ENCODE measurements at regions not wholly inside any gene's neighbourhood (a gene's known extent, or its start where the extent isn't known, plus 50 kb on each side); places are given as distances from the start of the nearest gene placed in this dataset.

DNA sequence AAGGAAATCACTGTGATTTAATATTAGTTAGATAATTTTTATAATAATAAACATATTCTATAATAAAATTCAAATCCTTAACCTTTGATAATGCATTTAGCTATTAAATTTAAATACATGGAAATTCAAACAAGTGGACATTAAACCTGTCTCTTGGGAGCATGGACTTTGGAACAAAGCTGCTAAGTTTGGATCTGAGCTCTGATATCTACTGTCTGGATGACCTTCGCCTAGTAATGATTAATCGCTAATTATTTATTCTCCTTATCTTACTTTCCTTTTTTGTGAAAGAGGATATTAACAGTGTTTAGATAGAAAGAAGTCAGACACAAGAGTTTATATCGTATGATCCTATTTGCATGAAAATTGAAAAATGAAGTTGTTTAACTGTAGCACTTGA is 980.9 kb downstream of the FSTL5 start:
- no peaks in the 10 kb centered on the region for H3K36me3 ChIP-seq (ENCODE audit: control insufficient read depth, insufficient read depth, low read length)
- no peaks in the 10 kb centered on the region for H3K27me3 ChIP-seq (ENCODE audit: control insufficient read depth, insufficient read depth, low read length)
- no peak overlapping the region for H3K4me3 ChIP-seq (ENCODE audit: low read depth, low read length)
- DNase-seq (ENCODE audit: low read depth) (no peak), FAIRE-seq (no peak)
- TF ChIP-seq, protein P1, sequence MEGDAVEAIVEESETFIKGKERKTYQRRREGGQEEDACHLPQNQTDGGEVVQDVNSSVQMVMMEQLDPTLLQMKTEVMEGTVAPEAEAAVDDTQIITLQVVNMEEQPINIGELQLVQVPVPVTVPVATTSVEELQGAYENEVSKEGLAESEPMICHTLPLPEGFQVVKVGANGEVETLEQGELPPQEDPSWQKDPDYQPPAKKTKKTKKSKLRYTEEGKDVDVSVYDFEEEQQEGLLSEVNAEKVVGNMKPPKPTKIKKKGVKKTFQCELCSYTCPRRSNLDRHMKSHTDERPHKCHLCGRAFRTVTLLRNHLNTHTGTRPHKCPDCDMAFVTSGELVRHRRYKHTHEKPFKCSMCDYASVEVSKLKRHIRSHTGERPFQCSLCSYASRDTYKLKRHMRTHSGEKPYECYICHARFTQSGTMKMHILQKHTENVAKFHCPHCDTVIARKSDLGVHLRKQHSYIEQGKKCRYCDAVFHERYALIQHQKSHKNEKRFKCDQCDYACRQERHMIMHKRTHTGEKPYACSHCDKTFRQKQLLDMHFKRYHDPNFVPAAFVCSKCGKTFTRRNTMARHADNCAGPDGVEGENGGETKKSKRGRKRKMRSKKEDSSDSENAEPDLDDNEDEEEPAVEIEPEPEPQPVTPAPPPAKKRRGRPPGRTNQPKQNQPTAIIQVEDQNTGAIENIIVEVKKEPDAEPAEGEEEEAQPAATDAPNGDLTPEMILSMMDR (IDR thresholded peaks at IDR 0.05; ENCODE audit: insufficient read depth, low read length, severe bottlenecking) = no peak

DNA sequence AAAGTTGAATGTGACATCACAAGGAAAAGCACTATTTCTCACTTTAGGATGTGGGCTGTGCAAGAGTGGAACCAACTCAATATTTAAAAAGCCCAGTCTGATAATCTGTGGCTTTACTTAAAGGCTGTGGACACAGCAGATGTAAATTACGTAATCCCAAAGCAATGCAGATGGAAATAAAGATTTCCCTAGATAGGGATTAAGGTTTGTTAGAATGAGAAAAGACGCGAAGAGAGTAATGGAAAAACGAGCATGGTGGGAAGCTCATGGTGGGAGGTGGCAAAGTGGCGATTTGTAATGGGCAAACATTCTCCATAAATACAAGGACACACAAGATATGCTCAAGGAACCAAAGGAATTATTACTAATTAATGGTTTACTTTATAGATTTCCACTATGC is 985.5 kb downstream of the FSTL5 start:
- H3K36me3 ChIP-seq (ENCODE audit: control insufficient read depth, insufficient read depth, low read length) = no peaks in the 10 kb centered on the region
- DNase-seq (ENCODE audit: low read depth) = no peak
- TF ChIP-seq, protein P1 (IDR thresholded peaks at IDR 0.05; ENCODE audit: insufficient read depth, low read length, severe bottlenecking) = no peak
- no peak overlapping the region for H3K4me3 ChIP-seq (ENCODE audit: low read depth, low read length)
- peak; percentile 28 for FAIRE-seq
- no peaks in the 10 kb centered on the region for H3K27me3 ChIP-seq (ENCODE audit: control insufficient read depth, insufficient read depth, low read length)

DNA sequence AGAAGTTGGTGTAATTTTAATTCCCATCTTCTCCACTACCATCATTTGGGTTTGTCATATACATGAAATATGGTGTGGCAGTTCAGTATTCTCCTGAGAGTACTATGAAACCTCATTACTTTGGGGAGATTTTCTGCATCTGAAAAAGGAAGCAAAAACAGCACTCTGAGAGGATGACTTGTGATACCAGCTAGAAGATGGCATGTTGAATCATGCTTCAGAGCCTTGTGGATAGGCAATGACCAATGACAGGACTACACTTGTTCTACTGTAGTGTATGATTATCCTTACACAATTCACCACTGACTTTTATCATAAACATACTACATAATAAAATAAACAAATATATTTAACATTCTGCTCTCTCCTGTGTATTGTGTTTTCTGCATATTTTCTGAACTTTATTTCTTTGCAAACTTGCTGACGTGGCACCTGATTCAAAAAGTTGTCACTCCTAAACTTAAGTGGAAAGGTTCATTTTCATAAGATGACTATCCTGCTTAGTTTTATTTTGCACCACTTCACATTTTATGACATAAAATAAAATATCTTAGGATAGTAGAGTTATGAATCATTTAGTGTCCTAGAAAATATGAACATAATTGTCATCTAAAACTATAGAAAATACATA is 991.3 kb downstream of the FSTL5 start:
- Histone ChIP-seq H3K36me3 (ENCODE audit: control insufficient read depth, insufficient read depth, low read length) (no peaks in the 10 kb centered on the region), H3K27me3 (ENCODE audit: control insufficient read depth, insufficient read depth, low read length) (no peaks in the 10 kb centered on the region), H3K4me3 (ENCODE audit: low read depth, low read length) (no peak overlapping the region)
- TF ChIP-seq, protein P1 (IDR thresholded peaks at IDR 0.05; ENCODE audit: insufficient read depth, low read length, severe bottlenecking) = no peak
- DNase-seq (ENCODE audit: low read depth) = peak; percentile 32
- no peak for FAIRE-seq

DNA sequence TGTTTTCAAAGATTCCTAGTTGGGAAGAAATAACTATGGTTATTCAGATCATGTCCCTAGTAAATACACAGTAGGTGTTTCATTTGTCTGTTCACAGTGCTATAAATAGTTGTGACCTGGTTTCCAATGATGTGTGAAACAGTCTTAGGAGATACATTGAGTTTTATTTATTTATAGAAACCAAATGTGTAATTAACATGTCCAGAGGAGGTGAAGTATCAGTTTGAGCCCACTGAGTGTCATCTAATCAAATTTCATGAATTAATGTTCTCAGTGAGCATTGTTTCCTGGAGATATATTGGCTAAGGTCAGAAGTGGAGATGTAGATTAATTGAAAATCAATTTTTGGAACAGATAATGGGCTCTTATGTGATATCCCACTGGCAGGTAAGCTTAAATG is 996.3 kb downstream of the FSTL5 start:
- Histone ChIP-seq H3K27me3 (ENCODE audit: control insufficient read depth, insufficient read depth, low read length) (no peaks in the 10 kb centered on the region), H3K36me3 (ENCODE audit: control insufficient read depth, insufficient read depth, low read length) (no peaks in the 10 kb centered on the region), H3K4me3 (ENCODE audit: low read depth, low read length) (no peak overlapping the region)
- FAIRE-seq = no peak
- DNase-seq (ENCODE audit: low read depth) = no peak
- TF ChIP-seq, protein P1 (IDR thresholded peaks at IDR 0.05; ENCODE audit: insufficient read depth, low read length, severe bottlenecking) = no peak

DNA sequence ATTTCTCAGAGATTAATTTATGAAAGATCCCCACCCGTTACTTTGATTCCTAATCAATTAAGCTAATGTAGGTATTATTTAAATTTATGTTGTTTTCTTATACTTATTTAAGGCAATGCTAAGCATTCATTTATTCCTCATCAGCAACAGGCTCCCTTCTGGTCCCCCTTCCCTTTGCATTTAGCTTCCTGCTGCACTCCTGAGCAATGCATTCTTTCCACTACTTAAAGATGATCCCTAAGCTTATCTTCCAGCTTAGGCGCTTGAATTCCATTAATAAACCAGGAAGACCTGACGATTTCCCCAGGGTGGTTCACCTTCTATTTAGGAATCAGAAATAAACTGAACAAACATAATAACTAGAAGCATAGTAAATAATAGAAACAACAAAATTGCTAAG is 1003.1 kb downstream of the FSTL5 start:
- H3K27me3 ChIP-seq (ENCODE audit: control insufficient read depth, insufficient read depth, low read length) = no peaks in the 10 kb centered on the region
- H3K4me3 ChIP-seq (ENCODE audit: low read depth, low read length) = no peak overlapping the region
- FAIRE-seq (no peak), DNase-seq (ENCODE audit: low read depth) (no peak)
- TF ChIP-seq, protein P1 (IDR thresholded peaks at IDR 0.05; ENCODE audit: insufficient read depth, low read length, severe bottlenecking) = no peak
- no peaks in the 10 kb centered on the region for H3K36me3 ChIP-seq (ENCODE audit: control insufficient read depth, insufficient read depth, low read length)

DNA sequence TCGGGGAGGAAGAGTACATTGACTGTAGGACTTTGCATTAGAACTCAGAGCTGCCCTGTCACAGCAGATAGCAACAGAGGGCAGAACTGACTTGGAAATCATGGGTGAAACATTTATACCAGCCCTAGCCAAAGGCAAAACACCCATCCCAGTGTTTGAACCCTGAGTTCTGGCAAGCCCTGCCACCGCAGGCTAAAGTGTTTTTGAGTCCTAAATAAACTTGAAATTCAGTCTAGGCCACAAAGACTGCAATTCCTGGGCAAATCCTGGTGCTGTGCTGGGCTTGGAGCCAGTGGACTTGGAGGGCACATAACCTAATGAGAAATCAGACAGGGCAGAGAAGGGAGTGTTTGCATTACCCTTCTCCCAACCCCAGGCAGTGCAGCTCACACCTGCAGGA is 1015.7 kb downstream of the FSTL5 start:
- Histone ChIP-seq H3K27me3 (ENCODE audit: control insufficient read depth, insufficient read depth, low read length) (no peaks in the 10 kb centered on the region), H3K4me3 (ENCODE audit: low read depth, low read length) (no peak overlapping the region), H3K36me3 (ENCODE audit: control insufficient read depth, insufficient read depth, low read length) (no peaks in the 10 kb centered on the region)
- TF ChIP-seq, protein P1 (IDR thresholded peaks at IDR 0.05; ENCODE audit: insufficient read depth, low read length, severe bottlenecking) = no peak
- no peak for FAIRE-seq
- no peak for DNase-seq (ENCODE audit: low read depth)

Data from bronchial epithelial cell (primary cell).